ENCODE measurements at regions not wholly inside any gene's neighbourhood (a gene's known extent, or its start where the extent isn't known, plus 50 kb on each side); places are given as distances from the start of the nearest gene placed in this dataset.

DNA sequence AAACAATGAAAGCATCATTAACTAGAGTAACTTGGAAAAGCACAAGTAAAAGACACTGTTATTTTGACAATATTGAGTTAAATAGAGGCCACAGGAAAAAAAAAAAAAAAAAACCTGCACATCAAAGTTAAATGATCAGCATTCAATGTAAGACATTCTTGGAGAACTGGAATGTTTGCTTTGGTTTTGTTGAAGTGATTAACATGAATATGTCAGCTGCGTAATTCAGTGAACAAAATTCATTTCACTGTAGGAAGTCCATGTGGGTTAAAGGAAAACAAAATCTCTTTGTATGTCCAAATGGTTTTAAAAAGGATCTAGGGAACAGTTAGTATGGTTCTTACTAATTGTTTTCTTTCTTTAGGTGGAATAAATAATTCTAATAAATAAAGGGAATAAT is 252.8 kb upstream of the CNTN6 start:
- DNase-seq (ENCODE audit: low spot score), result no peak
- H3K9me3 Mint-ChIP-seq, result peaks cover 82% of the 10 kb centered on the region
- POLR2A ChIA-PET, result no interaction called here
- ATAC-seq, result no peak
- TF ChIP-seq MXD4 (CRISPR knock-in tag; IDR thresholded peaks at IDR 0.05; ENCODE audit: borderline replicate concordance) (no peak), ZBTB43 (CRISPR knock-in tag; IDR thresholded peaks at IDR 0.05) (no peak), ZNF671 (CRISPR knock-in tag; IDR thresholded peaks at IDR 0.05) (no peak), SOX15 (CRISPR knock-in tag; IDR thresholded peaks at IDR 0.05) (no peak), JUN (CRISPR knock-in tag; IDR thresholded peaks at IDR 0.05) (no peak)
- H3K4me1 Mint-ChIP-seq, result no peaks in the 10 kb centered on the region
- no peak overlapping the region for H3K4me3 Mint-ChIP-seq
- H3K36me3 Mint-ChIP-seq, result peaks cover 51% of the 10 kb centered on the region
- CTCF ChIA-PET, result no interaction called here
- peaks cover 6% of the 10 kb centered on the region; the same call in 1 of the 2 replicates for H3K27me3 Mint-ChIP-seq (ENCODE audit: low read depth)
- H3K27ac Mint-ChIP-seq, result no peak overlapping the region

- ChIA-PET POLR2A (no interaction called here), CTCF (no interaction called here)
- peaks cover 80% of the 10 kb centered on the region for H3K36me3 Mint-ChIP-seq
These were observed 241.6 kb upstream of the CNTN6 start for GRCh38 chr3:851098-851790.

DNA sequence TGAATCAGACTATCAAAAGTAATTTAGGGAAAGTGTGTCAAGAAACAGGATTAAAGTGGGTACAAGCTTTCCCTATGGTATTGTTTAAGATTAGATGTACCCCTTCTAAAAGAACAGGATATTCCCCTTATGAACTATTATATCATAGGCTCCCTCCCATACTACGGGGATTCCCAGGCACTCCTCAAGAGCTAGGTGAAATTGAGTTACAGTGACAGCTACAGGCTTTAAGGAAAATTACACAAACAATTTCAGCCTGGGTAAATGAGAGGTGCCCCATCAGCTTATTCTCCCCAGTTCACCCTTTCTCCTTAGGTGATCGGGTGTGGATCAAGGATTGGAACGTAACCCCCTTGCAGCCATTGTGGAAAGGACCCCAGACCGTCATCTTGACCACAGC is 240.8 kb upstream of the CNTN6 start:
- Mint-ChIP-seq H3K27me3 (ENCODE audit: low read depth) (peaks cover 13% of the 10 kb centered on the region), H3K9me3 (peaks cover 88% of the 10 kb centered on the region), H3K27ac (no peak overlapping the region), H3K4me1 (no peaks in the 10 kb centered on the region), H3K36me3 (peaks cover 80% of the 10 kb centered on the region), H3K4me3 (no peak overlapping the region)
- no peak for ATAC-seq
- no peak for DNase-seq (ENCODE audit: low spot score)
- TF ChIP-seq, protein P1, sequence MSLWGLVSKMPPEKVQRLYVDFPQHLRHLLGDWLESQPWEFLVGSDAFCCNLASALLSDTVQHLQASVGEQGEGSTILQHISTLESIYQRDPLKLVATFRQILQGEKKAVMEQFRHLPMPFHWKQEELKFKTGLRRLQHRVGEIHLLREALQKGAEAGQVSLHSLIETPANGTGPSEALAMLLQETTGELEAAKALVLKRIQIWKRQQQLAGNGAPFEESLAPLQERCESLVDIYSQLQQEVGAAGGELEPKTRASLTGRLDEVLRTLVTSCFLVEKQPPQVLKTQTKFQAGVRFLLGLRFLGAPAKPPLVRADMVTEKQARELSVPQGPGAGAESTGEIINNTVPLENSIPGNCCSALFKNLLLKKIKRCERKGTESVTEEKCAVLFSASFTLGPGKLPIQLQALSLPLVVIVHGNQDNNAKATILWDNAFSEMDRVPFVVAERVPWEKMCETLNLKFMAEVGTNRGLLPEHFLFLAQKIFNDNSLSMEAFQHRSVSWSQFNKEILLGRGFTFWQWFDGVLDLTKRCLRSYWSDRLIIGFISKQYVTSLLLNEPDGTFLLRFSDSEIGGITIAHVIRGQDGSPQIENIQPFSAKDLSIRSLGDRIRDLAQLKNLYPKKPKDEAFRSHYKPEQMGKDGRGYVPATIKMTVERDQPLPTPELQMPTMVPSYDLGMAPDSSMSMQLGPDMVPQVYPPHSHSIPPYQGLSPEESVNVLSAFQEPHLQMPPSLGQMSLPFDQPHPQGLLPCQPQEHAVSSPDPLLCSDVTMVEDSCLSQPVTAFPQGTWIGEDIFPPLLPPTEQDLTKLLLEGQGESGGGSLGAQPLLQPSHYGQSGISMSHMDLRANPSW (CRISPR knock-in tag; conservative IDR thresholded peaks at IDR 0.05; ENCODE audit: low read depth), result no peak
- TF ChIP-seq, protein P2, sequence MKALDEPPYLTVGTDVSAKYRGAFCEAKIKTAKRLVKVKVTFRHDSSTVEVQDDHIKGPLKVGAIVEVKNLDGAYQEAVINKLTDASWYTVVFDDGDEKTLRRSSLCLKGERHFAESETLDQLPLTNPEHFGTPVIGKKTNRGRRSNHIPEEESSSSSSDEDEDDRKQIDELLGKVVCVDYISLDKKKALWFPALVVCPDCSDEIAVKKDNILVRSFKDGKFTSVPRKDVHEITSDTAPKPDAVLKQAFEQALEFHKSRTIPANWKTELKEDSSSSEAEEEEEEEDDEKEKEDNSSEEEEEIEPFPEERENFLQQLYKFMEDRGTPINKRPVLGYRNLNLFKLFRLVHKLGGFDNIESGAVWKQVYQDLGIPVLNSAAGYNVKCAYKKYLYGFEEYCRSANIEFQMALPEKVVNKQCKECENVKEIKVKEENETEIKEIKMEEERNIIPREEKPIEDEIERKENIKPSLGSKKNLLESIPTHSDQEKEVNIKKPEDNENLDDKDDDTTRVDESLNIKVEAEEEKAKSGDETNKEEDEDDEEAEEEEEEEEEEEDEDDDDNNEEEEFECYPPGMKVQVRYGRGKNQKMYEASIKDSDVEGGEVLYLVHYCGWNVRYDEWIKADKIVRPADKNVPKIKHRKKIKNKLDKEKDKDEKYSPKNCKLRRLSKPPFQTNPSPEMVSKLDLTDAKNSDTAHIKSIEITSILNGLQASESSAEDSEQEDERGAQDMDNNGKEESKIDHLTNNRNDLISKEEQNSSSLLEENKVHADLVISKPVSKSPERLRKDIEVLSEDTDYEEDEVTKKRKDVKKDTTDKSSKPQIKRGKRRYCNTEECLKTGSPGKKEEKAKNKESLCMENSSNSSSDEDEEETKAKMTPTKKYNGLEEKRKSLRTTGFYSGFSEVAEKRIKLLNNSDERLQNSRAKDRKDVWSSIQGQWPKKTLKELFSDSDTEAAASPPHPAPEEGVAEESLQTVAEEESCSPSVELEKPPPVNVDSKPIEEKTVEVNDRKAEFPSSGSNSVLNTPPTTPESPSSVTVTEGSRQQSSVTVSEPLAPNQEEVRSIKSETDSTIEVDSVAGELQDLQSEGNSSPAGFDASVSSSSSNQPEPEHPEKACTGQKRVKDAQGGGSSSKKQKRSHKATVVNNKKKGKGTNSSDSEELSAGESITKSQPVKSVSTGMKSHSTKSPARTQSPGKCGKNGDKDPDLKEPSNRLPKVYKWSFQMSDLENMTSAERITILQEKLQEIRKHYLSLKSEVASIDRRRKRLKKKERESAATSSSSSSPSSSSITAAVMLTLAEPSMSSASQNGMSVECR (CRISPR knock-in tag; IDR thresholded peaks at IDR 0.05; ENCODE audit: borderline replicate concordance), result no peak
- TF ChIP-seq TCF7 (CRISPR knock-in tag; IDR thresholded peaks at IDR 0.05; ENCODE audit: low read depth), result no peak
- POLR2A ChIA-PET, result no interaction called here
- CTCF ChIA-PET, result no interaction called here

More at GRCh38 chr3:851098-851790, 241.6 kb upstream of the CNTN6 start:
- no peak for ATAC-seq
- no peak overlapping the region for H3K4me3 Mint-ChIP-seq
- TF ChIP-seq KAT7 (CRISPR knock-in tag; IDR thresholded peaks at IDR 0.05; ENCODE audit: borderline replicate concordance) (no peak), ZNF423 (CRISPR knock-in tag; IDR thresholded peaks at IDR 0.05) (no peak), ESRRA (CRISPR knock-in tag; IDR thresholded peaks at IDR 0.05; ENCODE audit: borderline replicate concordance) (no peak), ZNF532 (CRISPR knock-in tag; IDR thresholded peaks at IDR 0.05; ENCODE audit: borderline replicate concordance) (no peak), ZNF232 (CRISPR knock-in tag; IDR thresholded peaks at IDR 0.05) (no peak), ZNF396 (CRISPR knock-in tag; IDR thresholded peaks at IDR 0.05; ENCODE audit: borderline replicate concordance) (no peak)
- TF ChIP-seq, protein P3, sequence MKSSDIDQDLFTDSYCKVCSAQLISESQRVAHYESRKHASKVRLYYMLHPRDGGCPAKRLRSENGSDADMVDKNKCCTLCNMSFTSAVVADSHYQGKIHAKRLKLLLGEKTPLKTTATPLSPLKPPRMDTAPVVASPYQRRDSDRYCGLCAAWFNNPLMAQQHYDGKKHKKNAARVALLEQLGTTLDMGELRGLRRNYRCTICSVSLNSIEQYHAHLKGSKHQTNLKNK (CRISPR knock-in tag; IDR thresholded peaks at IDR 0.05), result no peak
- TF ChIP-seq, protein P4, sequence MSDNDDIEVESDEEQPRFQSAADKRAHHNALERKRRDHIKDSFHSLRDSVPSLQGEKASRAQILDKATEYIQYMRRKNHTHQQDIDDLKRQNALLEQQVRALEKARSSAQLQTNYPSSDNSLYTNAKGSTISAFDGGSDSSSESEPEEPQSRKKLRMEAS (CRISPR knock-in tag; IDR thresholded peaks at IDR 0.05), result no peak
- no peak overlapping the region for H3K27ac Mint-ChIP-seq
- no peaks in the 10 kb centered on the region for H3K4me1 Mint-ChIP-seq
- H3K27me3 Mint-ChIP-seq (ENCODE audit: low read depth), result peaks cover 14% of the 10 kb centered on the region
- DNase-seq (ENCODE audit: low spot score), result no peak
- peaks cover 88% of the 10 kb centered on the region for H3K9me3 Mint-ChIP-seq

Measured in WTC11 (cell line).